Ishikawa (cell line): ENCODE measurements at regions not wholly inside any gene's neighbourhood (a gene's known extent, or its start where the extent isn't known, plus 50 kb on each side); places are given as distances from the start of the nearest gene placed in this dataset.

Source experiments
- CEBPB ChIP-seq: IDR thresholded peaks from 2 replicates; pipeline ENCODE4 v1.6.1; 2012
- CREB1 ChIP-seq: IDR thresholded peaks from 2 replicates; pipeline ENCODE4 v1.6.1; 2012; ENCODE audit warnings: low read depth
- EP300 ChIP-seq: IDR thresholded peaks from 2 replicates; pipeline ENCODE4 v1.6.1; 2012; ENCODE audit warnings: borderline replicate concordance
- FOXM1 ChIP-seq: IDR thresholded peaks from 2 replicates; pipeline ENCODE4 v1.6.1; 2012; ENCODE audit warnings: low read depth, borderline replicate concordance
- RAD21 ChIP-seq: IDR thresholded peaks from 2 replicates; pipeline ENCODE4 v1.6.1; 2012; ENCODE audit warnings: low read depth
- TCF12 ChIP-seq: IDR thresholded peaks from 2 replicates; pipeline ENCODE4 v1.6.1; 2012; ENCODE audit warnings: low read depth
- YY1 ChIP-seq: IDR thresholded peaks from 2 replicates; pipeline ENCODE4 v1.6.1; 2012; ENCODE audit warnings: low read depth

- no peak for TF ChIP-seq FOXM1
- no peak for TF ChIP-seq CEBPB
- TF ChIP-seq YY1 = no peak
- TF ChIP-seq EP300 = no peak
- no peak for TF ChIP-seq RAD21
- TF ChIP-seq TCF12 = no peak
- no peak for TF ChIP-seq CREB1
These were observed 490.7 kb upstream of the PTPRD start for GRCh38 chr9:11103525-11103924.
